NCI-H460 (cell line): ENCODE measurements at regions not wholly inside any gene's neighbourhood (a gene's known extent, or its start where the extent isn't known, plus 50 kb on each side); places are given as distances from the start of the nearest gene placed in this dataset.
A peak's percentile ranks its signal among the peaks of the same experiment; 100 is the strongest.

Source experiments
- DNase-seq: peaks from one replicate; pipeline ENCODE4 v3.0.0-alpha.2; 2016; ENCODE audit warnings: low read depth; ENCODE audit errors: extremely low read depth

DNA sequence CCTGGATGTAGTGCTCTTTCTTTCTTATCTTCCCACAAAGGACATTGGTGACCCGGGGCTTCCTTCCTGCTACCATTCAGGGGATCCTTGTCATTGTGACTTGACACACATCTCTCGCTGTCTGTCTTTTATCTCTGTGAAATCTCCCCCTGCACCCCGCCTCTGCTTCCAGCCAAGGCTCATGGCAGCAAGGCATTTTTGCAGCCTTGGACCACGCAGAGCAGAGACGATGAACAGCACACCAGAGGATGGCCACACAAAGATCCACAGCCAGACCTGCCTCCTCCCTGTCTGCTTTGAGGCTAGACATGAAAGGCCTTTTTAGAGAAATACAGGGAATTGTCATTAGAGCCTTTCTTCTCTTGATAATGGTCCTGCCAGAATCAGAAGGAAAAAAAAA is 549.1 kb downstream of the CDK5RAP2 start:
- DNase-seq, result no peak

DNA sequence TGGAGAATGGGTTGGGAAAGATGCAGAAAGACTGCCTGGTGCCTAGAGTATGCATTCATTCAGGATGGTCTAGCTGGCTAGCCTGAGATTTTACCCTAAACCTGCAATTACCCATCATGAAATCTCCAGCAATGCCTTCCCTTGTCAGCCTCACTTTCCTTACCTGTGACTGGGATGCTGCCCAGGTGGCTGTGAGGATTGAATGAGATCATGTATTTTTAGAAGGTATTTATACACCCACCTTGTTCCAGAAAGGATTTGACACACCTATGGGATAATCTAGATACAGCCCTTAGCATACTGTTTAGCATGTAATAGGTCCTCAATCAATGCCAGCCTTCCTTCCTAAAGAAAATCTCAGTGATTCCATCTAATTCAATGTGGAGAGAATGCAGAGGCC is 561.4 kb downstream of the CDK5RAP2 start:
- DNase-seq, result no peak

DNA sequence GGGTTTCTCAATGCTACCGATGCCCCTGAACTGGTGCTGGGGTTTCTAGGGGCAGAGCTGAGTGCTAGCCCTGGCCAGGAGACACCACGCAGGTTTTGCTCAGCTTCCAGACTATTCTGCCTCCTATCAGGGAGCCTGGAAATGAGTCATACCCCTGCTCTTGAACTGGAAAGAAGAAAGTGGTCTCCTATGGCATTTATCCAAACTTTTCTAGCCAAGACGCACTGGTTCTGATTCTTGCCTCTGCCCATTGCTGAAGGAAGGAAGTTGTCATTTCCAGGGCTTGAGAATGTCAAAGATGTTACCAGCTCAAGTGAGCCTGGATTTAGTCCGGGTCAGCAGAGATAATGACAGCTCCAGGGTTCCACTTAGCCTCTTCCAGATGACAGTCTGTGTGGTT is 561.9 kb downstream of the CDK5RAP2 start:
- no peak for DNase-seq

DNA sequence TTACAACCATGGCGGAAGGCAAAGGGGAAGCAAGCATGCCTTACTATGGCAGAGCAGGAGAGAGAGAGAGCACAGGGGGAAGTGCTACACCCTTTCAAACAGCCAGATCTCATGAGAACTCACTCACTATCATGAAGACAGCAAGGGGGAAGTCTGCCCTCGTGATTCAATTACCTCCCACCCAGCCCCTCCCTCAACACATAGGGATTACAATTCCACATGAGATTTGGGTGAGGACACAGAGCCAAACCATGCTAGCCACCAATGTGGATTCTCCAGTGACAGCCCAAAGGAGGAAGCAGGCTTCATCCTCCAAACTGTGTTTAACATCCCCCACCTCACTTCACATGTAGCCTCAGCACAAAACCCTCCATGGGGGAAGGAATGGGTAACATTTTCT is 563.7 kb downstream of the CDK5RAP2 start:
- no peak for DNase-seq

DNA sequence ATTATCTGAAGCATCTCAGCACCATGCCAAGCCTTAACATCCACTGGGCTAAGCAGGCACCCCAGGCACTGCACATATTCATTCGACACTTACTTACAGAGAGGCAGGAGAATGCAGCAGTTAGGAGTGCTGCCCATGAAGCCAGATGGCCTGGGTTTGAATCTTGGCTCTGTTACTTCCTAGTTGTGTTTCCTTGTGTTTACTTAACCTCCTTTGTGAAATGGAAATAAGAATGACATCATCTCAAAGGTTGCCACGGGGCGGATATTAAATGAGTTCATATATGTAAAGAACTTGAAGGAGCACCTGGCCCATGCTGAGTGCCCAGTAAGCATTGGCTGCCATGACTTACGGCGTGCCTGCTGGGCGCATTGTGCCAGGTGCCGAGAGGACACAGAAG is 565.2 kb downstream of the CDK5RAP2 start:
- DNase-seq, result no peak

DNA sequence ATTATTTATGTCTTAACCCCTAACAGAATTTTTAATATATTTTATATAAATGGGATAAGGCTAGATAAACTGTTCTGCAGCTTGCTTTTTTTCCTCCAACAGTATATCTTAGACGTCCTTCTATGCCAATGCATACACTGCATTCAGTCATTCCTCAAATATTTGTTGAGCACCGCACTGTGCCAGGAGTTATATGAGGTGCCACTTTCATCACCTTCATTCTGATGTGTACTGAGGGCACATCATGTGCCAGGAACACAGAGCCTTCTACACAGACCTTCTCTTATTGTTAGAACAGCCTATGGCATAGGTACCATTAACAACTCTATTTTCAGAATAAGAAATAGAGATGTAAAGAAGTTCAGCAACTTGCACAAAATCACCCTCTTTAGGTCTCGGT is 570.1 kb downstream of the CDK5RAP2 start:
- no peak for DNase-seq

DNA sequence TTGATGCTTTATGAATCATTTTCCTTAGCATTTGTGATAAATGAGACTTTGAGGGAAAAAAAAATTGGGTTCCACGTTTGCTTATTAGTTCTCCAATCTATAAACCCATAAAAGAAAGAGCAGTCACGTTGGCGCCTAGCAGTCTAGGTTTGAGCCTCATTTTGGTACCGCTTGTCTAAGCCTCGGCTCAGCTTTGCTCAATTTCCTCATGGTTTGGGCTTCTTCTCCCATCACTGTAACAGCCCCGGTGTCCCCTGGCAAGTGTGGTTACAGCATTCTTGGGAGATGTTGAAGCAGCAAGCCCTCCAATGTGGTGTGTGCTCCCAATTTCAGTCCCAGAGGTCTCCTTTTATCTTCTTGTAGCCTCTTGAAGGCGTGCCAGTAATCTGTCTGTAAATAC is 578.4 kb downstream of the CDK5RAP2 start:
- DNase-seq, result no peak

DNA sequence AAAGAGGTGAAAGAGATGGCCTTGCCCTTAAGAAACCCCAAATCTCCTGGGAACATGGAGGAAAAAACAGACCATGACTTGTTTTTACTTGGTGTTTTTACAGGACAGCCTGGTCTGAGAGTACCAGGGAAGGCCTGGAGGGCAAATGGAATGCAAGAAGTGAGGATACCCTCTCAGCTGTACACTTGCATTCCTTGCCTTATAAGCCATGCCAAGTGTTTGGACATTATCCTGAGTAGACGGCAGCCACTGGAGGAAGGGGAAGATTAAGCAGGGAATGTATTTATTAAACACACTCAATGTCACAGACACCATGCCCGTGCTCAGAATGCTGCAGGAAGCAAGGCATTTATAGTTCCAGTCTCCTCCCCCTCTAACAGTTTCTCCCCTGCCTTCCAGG is 581.4 kb downstream of the CDK5RAP2 start:
- no peak for DNase-seq

DNA sequence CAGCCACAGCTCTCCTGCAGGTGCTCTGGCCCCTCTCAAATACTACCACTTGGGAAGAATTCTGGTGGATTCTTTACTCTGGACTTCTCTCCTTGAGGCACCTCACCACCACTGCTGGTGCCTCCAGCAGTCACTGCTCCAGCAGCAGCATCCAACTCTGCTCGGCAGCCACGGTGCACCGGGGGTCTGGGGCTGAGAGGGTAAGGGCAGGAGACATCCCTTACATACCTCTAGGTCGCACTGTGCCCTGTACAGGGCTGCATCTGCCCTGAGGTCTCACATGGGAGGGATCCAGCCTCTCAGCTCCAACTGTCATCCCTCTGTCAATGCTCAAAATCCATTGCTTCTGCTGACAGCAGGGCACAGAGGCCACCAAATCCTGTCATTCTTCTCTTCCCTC is 588.2 kb downstream of the CDK5RAP2 start:
- DNase-seq, result no peak

DNA sequence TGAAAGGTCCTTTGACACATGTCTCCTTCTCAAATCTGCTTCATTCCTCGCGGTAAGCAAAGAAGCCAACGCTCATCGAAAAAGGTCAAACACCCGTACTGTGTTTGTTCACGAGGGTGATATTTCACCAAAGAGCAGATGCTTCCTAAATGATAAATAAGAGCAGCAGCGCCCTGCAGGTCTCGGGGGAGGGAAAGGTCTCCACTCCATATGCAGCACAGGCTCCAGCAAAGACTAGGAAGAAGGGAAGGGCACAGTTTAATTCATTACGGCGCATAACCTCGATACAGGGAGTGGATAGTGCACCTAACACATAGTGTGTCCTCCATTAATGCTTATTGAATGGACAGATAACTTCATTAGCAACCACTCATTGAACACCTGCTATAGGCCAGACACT is 593.3 kb downstream of the CDK5RAP2 start:
- DNase-seq, result no peak

DNA sequence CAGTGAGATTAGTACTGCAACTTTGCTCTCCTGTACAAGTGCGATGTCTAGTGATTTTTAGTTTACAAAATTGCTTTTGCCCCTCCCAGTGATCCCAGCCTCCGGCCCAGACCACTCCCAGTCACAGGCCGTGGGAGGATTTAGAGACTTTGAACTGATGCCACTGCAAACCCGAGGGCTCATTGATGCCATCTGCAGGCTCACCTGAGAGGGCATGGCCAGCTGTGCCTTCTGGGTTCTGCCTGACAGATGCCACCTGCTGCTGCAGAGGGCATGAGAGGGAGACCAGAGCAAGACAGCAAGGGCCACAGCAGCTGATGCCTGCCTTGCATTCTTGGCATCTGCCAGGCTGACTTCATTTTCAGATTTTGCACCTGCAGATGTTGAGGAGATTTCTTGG is 593.8 kb downstream of the CDK5RAP2 start:
- DNase-seq, result no peak

DNA sequence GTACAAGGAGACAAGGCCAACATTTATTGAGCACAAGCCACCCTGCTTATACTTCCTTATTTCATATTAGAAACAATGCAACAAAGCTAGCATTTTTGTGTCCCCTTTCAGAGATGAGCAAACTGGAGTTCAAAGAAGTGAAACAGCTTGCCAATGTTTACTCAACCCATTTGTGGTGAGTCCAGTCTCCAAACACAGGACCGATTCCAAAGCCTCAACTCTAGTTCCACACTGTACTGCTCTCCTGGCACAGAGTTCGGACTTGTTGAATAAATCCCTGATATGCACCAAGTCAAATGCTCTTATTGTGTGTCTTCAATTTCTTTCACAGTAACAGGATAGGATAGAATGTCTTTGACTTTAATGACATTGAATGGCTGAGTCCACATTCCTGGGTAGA is 604.8 kb upstream of the BRINP1 start:
- no peak for DNase-seq

DNA sequence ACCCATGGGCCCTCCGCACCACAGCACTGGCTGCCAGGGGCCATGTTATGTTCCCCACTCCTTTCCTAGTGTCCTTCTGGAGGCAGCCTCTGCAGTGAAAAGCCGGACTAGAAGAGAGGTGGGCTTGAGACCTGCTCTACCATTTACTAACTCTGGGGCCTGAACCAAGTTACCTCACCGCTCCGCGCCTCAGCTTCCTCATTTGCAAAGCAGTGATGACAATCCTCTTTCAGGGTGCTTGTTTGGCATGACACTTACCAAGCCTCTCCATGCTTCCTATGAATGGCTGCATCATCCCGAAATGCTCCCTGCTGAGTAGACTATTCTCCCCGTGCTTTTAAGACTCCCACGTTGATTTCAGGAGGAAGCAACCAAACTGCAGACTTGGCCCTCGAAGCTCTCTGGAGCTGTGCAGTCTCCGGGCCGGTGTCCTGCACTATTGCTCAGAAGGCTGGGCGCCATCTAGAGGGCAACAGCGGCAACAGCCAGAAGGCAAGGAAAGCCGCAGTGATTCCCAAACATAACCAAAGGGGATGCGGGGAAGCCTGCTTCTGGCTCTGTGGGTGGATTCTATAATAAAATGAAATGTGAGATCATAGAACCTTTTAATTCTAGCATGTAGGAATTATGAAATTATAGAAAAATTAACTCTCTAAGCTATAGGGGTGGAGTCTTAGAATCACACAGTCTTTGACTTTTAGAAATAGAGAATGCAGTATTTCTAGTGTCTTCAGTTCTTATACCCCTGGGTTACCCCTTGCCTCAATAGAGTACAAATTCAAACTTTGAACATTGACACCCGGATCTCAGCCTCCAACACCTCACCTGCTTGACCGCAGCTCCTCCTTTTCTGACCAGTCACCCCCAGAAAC is 599.8 kb upstream of the BRINP1 start:
- peak; percentile 71 for DNase-seq

DNA sequence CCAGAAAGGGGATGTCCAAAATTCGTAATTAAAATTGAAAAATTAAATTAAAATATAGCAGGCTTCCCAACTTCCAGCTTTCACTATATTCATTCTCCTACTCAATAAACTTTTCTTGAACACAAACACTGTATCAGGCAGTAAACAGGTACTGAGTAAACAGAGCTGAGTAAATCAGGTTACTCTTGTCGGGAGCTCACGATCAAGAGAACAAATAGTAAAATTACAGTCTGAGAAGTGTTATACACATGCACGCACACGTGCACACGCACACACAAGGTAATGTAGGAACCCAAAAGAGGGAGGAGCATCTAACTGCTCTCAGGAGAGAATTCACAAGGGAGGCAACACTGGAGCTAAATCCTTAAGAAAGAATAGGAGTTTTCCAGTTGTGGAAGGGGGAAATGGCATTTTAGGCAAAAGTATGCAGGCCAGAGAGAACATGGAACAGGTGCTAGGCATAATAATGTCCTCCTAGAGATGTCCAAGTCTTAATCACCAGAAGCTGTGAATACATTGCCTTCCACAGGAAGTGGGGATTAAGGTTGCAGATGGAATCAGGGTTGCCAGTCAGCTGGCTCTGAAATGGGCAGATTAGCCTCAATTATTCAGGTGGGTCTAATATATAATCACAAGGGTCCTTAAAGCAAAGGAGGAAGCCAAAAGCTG is 598.8 kb upstream of the BRINP1 start:
- no peak for DNase-seq

DNA sequence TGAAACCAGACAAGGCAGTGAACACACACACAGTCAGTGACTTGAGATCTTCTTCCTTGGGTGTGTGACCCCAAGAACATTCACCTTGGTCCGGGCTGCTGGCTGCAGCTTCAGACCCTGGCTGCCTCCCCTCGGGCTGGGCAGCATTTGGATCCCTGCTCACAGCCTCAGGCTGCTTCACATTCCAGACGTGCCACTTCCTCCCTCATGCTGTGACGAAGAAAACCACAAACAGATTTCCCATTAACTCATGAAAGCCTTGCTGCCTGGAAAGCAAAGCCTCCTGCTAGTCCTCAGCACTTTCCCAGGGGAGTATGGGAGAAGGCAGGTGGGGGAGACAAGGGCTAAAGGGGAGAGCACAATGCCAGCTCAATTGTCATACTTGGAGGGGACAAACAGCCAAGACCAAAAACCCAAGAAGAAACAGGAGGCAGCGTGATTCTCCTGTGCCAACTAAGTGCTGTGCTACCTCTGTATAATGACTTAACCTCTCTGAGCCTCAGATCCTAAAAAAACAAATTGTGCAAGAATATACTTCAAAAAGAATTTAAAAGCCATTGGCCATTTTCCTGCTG is 594.6 kb upstream of the BRINP1 start:
- DNase-seq, result peak; percentile 81

DNA sequence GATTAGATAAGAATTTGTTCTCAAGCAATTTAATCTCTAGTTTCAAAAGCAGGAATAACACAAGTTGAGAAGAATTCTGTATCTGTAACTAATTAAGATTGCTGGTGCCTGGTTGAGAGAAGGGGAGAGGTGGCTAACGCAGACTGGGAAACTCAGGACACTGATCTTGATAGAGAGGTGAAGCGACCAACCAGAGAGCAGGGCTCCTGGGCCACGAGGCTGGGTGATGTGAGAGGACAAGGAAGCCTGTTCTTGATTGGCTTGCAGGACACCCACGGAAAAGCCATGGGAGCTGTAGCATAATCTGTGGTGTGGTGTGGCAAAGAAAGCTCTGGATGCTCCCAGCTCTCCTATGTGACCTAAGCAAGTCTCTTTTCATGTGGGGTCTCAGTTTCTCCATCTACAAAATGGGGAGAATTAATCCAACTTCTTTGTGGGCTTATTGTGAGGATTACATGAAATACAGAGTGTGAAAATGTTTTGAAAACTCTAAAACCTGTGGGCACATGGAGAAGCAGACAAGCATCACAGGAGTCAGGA is 594.1 kb upstream of the BRINP1 start:
- DNase-seq, result peak; percentile 45

DNA sequence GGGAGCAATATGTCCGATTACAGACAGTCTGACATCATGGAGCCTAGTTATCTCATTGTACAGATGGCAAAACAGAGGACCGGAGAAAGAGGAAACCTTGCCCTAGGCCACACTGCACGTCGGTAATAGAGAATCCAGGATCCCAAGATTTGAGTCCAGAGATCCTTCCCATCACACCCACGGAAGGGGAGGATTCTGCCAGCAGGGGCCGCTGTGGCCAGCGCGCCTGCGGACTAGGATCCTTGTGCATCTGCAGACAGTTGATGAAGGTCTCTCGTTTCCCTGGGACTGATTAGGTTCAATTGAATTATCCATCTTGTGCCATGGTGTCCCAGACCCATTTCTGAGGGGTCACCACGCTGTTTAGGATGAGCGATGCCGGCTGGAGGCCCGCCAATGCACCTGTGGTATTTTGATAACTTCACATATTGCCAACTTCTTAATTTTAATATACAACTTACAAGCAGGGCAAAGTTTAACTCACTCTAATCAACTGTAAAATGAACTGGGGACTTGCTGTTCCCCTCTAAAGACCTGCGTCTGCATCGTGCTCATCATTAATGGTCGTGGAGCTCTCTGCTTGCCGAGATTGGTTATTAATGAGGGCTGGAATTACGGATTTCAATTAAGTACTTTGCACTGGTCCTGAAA is 592.7 kb upstream of the BRINP1 start:
- no peak for DNase-seq

DNA sequence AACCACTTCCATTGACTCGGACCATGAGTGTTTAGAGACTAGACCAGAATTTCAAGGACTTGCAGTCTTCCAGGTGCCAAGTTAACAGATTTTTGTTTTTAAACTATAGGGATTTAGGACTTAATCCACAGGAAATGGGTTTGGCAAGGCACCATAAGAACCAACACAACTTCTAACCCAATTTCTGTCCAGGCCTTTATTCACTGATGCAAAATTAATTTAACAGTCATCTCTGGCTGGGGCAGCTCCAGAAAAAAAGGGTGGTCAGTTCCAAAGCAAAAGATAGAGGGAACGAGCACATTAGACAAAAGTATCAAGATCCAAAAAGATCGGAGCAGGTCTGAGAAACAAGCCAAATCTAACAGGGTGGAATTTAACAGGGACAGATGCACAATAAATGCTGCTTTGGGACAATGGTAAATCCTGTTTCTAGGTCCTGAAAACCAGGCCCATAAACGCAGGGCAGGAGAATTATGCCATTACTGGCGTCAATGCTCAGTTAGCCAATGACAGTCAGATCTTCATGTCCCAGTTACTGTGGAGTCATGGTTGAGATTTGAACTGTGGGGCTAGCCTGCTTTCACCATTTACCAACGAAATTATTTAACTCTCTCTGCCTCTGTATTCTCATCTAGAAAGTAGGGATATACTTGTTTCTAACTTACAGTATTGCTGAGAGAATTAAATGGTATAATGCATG is 590.8 kb upstream of the BRINP1 start:
- DNase-seq, result no peak

DNA sequence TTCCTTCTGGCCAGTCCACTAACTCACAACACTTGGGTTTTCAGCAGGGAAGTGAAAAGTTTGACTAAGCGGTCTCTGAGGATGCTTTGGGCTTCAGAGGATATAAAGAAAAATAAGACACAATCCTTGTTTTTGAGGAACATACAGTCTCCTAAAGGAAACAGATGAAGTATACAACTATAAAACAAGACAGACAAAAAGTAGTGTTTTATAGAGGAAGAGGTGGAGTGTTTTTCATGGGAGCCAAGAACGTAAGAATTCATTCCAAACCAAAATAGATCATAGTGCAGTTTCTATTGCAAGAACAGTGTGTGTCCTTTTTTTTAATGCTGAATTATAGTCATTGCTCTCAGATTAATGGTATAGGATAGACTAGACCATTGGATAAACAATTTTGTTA is 586.9 kb upstream of the BRINP1 start:
- no peak for DNase-seq

DNA sequence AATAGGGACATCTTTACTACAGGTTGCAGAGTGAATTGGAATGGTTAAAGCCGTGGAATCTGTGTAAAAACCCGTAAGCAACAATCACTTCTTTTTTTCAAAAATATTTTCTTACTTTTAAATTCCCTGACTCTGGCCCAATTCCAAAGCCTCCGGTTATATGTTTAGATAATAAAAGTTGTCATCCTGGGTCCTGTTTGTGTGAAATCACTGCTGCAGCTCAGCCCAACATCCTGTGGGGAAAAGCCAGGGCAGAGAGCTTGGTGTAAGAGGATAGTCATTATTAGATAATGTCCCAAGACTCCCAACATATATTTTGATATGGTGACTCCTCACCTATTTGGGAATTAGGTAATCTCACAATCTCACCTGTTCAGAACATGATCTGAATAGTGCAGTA is 586.0 kb upstream of the BRINP1 start:
- DNase-seq, result no peak

DNA sequence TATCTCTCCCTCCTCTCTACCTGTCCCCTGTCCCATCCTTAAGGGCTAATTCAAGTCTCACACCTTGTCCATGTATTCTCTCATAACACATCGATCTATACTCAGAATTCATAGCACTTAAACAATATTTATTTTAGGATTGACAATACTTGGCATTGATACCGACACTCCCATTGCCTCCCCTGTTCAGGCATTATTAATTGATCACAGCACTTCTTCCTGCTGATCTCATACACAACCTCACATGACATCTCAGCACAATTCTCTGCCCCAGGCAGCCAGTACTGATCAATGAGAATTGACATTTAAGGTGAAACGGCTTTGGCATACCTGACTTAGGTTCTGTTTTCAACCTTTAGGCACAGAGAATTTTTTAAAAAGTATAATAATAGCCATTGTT is 582.4 kb upstream of the BRINP1 start:
- no peak for DNase-seq
